Tibial nerve (tissue), 4 donors: ENCODE measurements at regions not wholly inside any gene's neighbourhood (a gene's known extent, or its start where the extent isn't known, plus 50 kb on each side); places are given as distances from the start of the nearest gene placed in this dataset.
"Not testable (repeated sequence)": the region's sequence is repeated elsewhere in the genome, so short reads cannot be mapped to it uniquely, and the experiment has no call there.

Experiments
- DNase-seq, 2 donors: peaks; one replicate each; pipeline ENCODE4 v3.0.0-alpha.2; 2019; ENCODE audit warnings: low spot score in 2 of 2
- H3K27ac ChIP-seq, 4 donors: fragments of 200-600 bp; sonication (generic) in 3 of 4; one replicate each; pipeline ENCODE4 v1.5.1; 2017 to 2019; ENCODE audit warnings: mild to moderate bottlenecking in 1 of 4
- H3K27me3 ChIP-seq, 2 donors: fragments of 200-600 bp; sonication (generic) in 1 of 2; one replicate each; pipeline versions ENCODE4 v1.5.1 to v1.6.0; 2017 to 2019
- H3K36me3 ChIP-seq, 3 donors: fragments of 200-600 bp; sonication (generic); one replicate each; pipeline ENCODE4 v1.5.1; 2018 to 2019
- H3K4me1 ChIP-seq, 4 donors: fragments of 200-600 bp; sonication (generic) in 3 of 4; one replicate each; pipeline ENCODE4 v1.5.1; 2017 to 2019
- H3K4me3 ChIP-seq, 4 donors: fragments of 200-600 bp; sonication (generic) in 3 of 4; one replicate each; pipeline ENCODE4 v1.5.1; 2017 to 2019; ENCODE audit warnings: mild to moderate bottlenecking in 1 of 4, moderate library complexity in 1 of 4
- H3K9me3 ChIP-seq, 4 donors: fragments of 200-600 bp; sonication (generic) in 3 of 4; one replicate each; pipeline ENCODE4 v1.5.1; 2017 to 2019
- CTCF ChIP-seq, 5 experiments: fragments of 200-600 bp in 3 of 5; fragments of 450-650 bp in 2 of 5; sonication (generic) in 3 of 5; IDR thresholded peaks; one replicate each; pipeline ENCODE4 v1.5.1; 2016 to 2019; ENCODE audit warnings: antibody characterized with exemption in 5 of 5, mild to moderate bottlenecking in 3 of 5, moderate library complexity in 2 of 5
- WGBS, 2 donors: methylation state at CpG; one replicate each; pipeline ENCODE4 v1.1.5; 2018; 5-methylcytosine and 5-hydroxymethylcytosine counted together

GRCh38 chr2:131590896-131591295 lies 63.2 kb downstream of the CCDC74A start:
- Histone ChIP-seq H3K27me3 (no peaks in the 10 kb centered on the region), H3K4me1 (no peaks in the 10 kb centered on the region), H3K4me3 (no peak overlapping the region), H3K9me3 (no peaks in the 10 kb centered on the region), H3K27ac (no peak overlapping the region), H3K36me3 (no peaks in the 10 kb centered on the region)
- no peak for DNase-seq
- no peak for TF ChIP-seq CTCF (IDR thresholded peaks at IDR 0.05)
- WGBS, 2 donors: 88 to 92% methylated on average over 38 to 39 of the region's 39 CpGs

- WGBS, 2 donors: 20 to 40% methylated on average over 5 of the region's 5 CpGs
Observed at GRCh38 chr2:131596561-131596960, 68.9 kb downstream of the CCDC74A start.

GRCh38 chr2:131602444-131602843 lies 74.8 kb downstream of the CCDC74A start:
- H3K4me1 ChIP-seq, H3K27me3 ChIP-seq, H3K9me3 ChIP-seq, H3K27ac ChIP-seq, DNase-seq, H3K4me3 ChIP-seq, H3K36me3 ChIP-seq: not testable (repeated sequence)
- 63 to 73% methylated on average over 5 of the region's 5 CpGs for WGBS, 2 donors

More at GRCh38 chr2:131596561-131596960, 68.9 kb downstream of the CCDC74A start:
- H3K27ac ChIP-seq, H3K4me3 ChIP-seq, DNase-seq, H3K9me3 ChIP-seq, H3K27me3 ChIP-seq, H3K4me1 ChIP-seq, H3K36me3 ChIP-seq: not testable (repeated sequence)

GRCh38 chr2:131604652-131605051 lies 77.0 kb downstream of the CCDC74A start:
- not testable (repeated sequence) for DNase-seq

GRCh38 chr2:131606366-131606765 lies 78.7 kb downstream of the CCDC74A start:
- DNase-seq, H3K9me3 ChIP-seq, H3K27ac ChIP-seq, H3K4me3 ChIP-seq, H3K27me3 ChIP-seq, H3K36me3 ChIP-seq, H3K4me1 ChIP-seq: not testable (repeated sequence)
- WGBS, 2 donors: 68% methylated on average over 1 of the region's 1 CpG

More at GRCh38 chr2:131604652-131605051, 77.0 kb downstream of the CCDC74A start:
- WGBS, 2 donors: 84 to 90% methylated on average over 2 of the region's 2 CpGs
- H3K4me3 ChIP-seq, H3K9me3 ChIP-seq, H3K4me1 ChIP-seq, H3K36me3 ChIP-seq, H3K27ac ChIP-seq, H3K27me3 ChIP-seq: not testable (repeated sequence)

GRCh38 chr2:131607056-131607455 lies 79.4 kb downstream of the CCDC74A start:
- H3K27ac ChIP-seq, DNase-seq, H3K4me3 ChIP-seq, H3K27me3 ChIP-seq, H3K9me3 ChIP-seq, H3K36me3 ChIP-seq, H3K4me1 ChIP-seq: not testable (repeated sequence)
- 61 to 68% methylated on average over 5 of the region's 5 CpGs for WGBS, 2 donors

GRCh38 chr2:131614539-131614938 lies 86.9 kb downstream of the CCDC74A start:
- WGBS, 2 donors: 87 to 89% methylated on average over 2 to 3 of the region's 3 CpGs
- not testable (repeated sequence) for H3K27ac ChIP-seq, H3K4me3 ChIP-seq, H3K4me1 ChIP-seq, H3K27me3 ChIP-seq, DNase-seq, H3K36me3 ChIP-seq, H3K9me3 ChIP-seq

- not testable (repeated sequence) for H3K27me3 ChIP-seq, H3K27ac ChIP-seq, H3K36me3 ChIP-seq, H3K4me1 ChIP-seq, DNase-seq, H3K4me3 ChIP-seq, H3K9me3 ChIP-seq
- WGBS, 2 donors: 90 to 91% methylated on average over 3 of the region's 3 CpGs
Observed at GRCh38 chr2:131618320-131618719, 90.6 kb downstream of the CCDC74A start.

GRCh38 chr2:131622874-131623273 lies 95.2 kb downstream of the CCDC74A start:
- DNase-seq, H3K9me3 ChIP-seq, H3K27me3 ChIP-seq, H3K27ac ChIP-seq, H3K4me3 ChIP-seq, H3K36me3 ChIP-seq, H3K4me1 ChIP-seq: not testable (repeated sequence)
- 90 to 93% methylated on average over 2 of the region's 2 CpGs for WGBS, 2 donors

GRCh38 chr2:131626011-131626410 lies 98.3 kb downstream of the CCDC74A start:
- not testable (repeated sequence) for H3K36me3 ChIP-seq, H3K4me3 ChIP-seq, H3K27ac ChIP-seq, DNase-seq, H3K4me1 ChIP-seq, H3K27me3 ChIP-seq, H3K9me3 ChIP-seq
- WGBS, 2 donors: 90 to 94% methylated on average over 9 to 10 of the region's 10 CpGs

- H3K4me1 ChIP-seq, H3K27ac ChIP-seq, H3K4me3 ChIP-seq, H3K9me3 ChIP-seq, H3K36me3 ChIP-seq, H3K27me3 ChIP-seq, DNase-seq: not testable (repeated sequence)
- 91% methylated on average over 9 to 19 of the region's 19 CpGs for WGBS, 2 donors
Observed at GRCh38 chr2:131626565-131626964, 98.9 kb downstream of the CCDC74A start.

- DNase-seq, H3K36me3 ChIP-seq, H3K4me3 ChIP-seq, H3K27me3 ChIP-seq, H3K27ac ChIP-seq, H3K9me3 ChIP-seq, H3K4me1 ChIP-seq: not testable (repeated sequence)
- WGBS, 2 donors: 52 to 57% methylated on average over 2 of the region's 2 CpGs
Observed at GRCh38 chr2:131627777-131628176, 100.1 kb downstream of the CCDC74A start.

- H3K4me1 ChIP-seq: not testable (repeated sequence)
Observed at GRCh38 chr2:131631648-131632047, 104.0 kb downstream of the CCDC74A start.

GRCh38 chr2:131633405-131633804 lies 105.7 kb downstream of the CCDC74A start:
- not testable (repeated sequence) for H3K4me3 ChIP-seq, H3K27ac ChIP-seq, H3K27me3 ChIP-seq, H3K9me3 ChIP-seq, H3K4me1 ChIP-seq, H3K36me3 ChIP-seq, DNase-seq
- 90 to 94% methylated on average over 8 of the region's 8 CpGs for WGBS, 2 donors

More at GRCh38 chr2:131631648-131632047, 104.0 kb downstream of the CCDC74A start:
- H3K4me3 ChIP-seq, H3K27ac ChIP-seq, H3K9me3 ChIP-seq, H3K36me3 ChIP-seq, DNase-seq, H3K27me3 ChIP-seq: not testable (repeated sequence)
- WGBS, 2 donors: 96% methylated on average over 2 of the region's 2 CpGs
